ENCODE measurements at regions not wholly inside any gene's neighbourhood (a gene's known extent, or its start where the extent isn't known, plus 50 kb on each side); places are given as distances from the start of the nearest gene placed in this dataset.
A peak's percentile ranks its signal among the peaks of the same experiment; 100 is the strongest.
"Not testable (repeated sequence)": the region's sequence is repeated elsewhere in the genome, so short reads cannot be mapped to it uniquely, and the experiment has no call there.

GRCh38 chr12:41986513-41986912 lies 158.2 kb downstream of the GXYLT1 start:
- DNase-seq (ENCODE audit: extremely low read depth in 1 of 11, low read depth in 9 of 11, low spot score in 4 of 11) = not testable (repeated sequence)

GRCh38 chr12:41983856-41984255 lies 160.8 kb downstream of the GXYLT1 start:
- DNase-seq (ENCODE audit: extremely low read depth in 1 of 11, low read depth in 9 of 11, low spot score in 4 of 11) = no peak

- DNase-seq (ENCODE audit: extremely low read depth in 1 of 11, low read depth in 9 of 11, low spot score in 4 of 11) = no peak
Measured at GRCh38 chr12:41983394-41983793, 161.3 kb downstream of the GXYLT1 start.

- no peak for DNase-seq (ENCODE audit: extremely low read depth in 1 of 11, low read depth in 9 of 11, low spot score in 4 of 11)
Measured at GRCh38 chr12:41981758-41982157, 162.9 kb downstream of the GXYLT1 start.

- DNase-seq (ENCODE audit: extremely low read depth in 1 of 11, low read depth in 9 of 11, low spot score in 4 of 11) = no peak
Measured at GRCh38 chr12:41981013-41981412, 163.7 kb downstream of the GXYLT1 start.

GRCh38 chr12:41980390-41980789 lies 164.3 kb downstream of the GXYLT1 start:
- DNase-seq (ENCODE audit: extremely low read depth in 1 of 11, low read depth in 9 of 11, low spot score in 4 of 11) = no peak

- no peak for DNase-seq (ENCODE audit: extremely low read depth in 1 of 11, low read depth in 9 of 11, low spot score in 4 of 11)
Measured at GRCh38 chr12:41979574-41979973, 165.1 kb downstream of the GXYLT1 start.

- peak in 8 of 11 donors; percentile 41 to 76 (median 58) for DNase-seq (ENCODE audit: extremely low read depth in 1 of 11, low read depth in 9 of 11, low spot score in 4 of 11)
Measured at GRCh38 chr12:41972598-41972997, 172.1 kb downstream of the GXYLT1 start.

GRCh38 chr12:41972196-41972595 lies 172.5 kb downstream of the GXYLT1 start:
- DNase-seq (ENCODE audit: extremely low read depth in 1 of 11, low read depth in 9 of 11, low spot score in 4 of 11) = no peak

GRCh38 chr12:41970744-41971143 lies 173.9 kb downstream of the GXYLT1 start:
- DNase-seq (ENCODE audit: extremely low read depth in 1 of 11, low read depth in 9 of 11, low spot score in 4 of 11) = no peak

- DNase-seq (ENCODE audit: extremely low read depth in 1 of 11, low read depth in 9 of 11, low spot score in 4 of 11) = no peak
Measured at GRCh38 chr12:41968599-41968998, 176.1 kb downstream of the GXYLT1 start.

- DNase-seq (ENCODE audit: extremely low read depth in 1 of 11, low read depth in 9 of 11, low spot score in 4 of 11) = peak in 7 of 11 donors; percentile 35 to 59 (median 45)
Measured at GRCh38 chr12:41967668-41968500, 176.8 kb downstream of the GXYLT1 start.

GRCh38 chr12:41966916-41967315 lies 177.8 kb downstream of the GXYLT1 start:
- DNase-seq (ENCODE audit: extremely low read depth in 1 of 11, low read depth in 9 of 11, low spot score in 4 of 11) = no peak

- no peak for DNase-seq (ENCODE audit: extremely low read depth in 1 of 11, low read depth in 9 of 11, low spot score in 4 of 11)
Measured at GRCh38 chr12:41966001-41966400, 178.7 kb downstream of the GXYLT1 start.

- DNase-seq (ENCODE audit: extremely low read depth in 1 of 11, low read depth in 9 of 11, low spot score in 4 of 11) = no peak
Measured at GRCh38 chr12:41963398-41963797, 181.3 kb downstream of the GXYLT1 start.

- DNase-seq (ENCODE audit: extremely low read depth in 1 of 11, low read depth in 9 of 11, low spot score in 4 of 11) = no peak
Measured at GRCh38 chr12:41962171-41962572, 182.5 kb downstream of the GXYLT1 start.

GRCh38 chr12:41959271-41959670 lies 185.4 kb downstream of the GXYLT1 start:
- no peak for DNase-seq (ENCODE audit: extremely low read depth in 1 of 11, low read depth in 9 of 11, low spot score in 4 of 11)

- DNase-seq (ENCODE audit: extremely low read depth in 1 of 11, low read depth in 9 of 11, low spot score in 4 of 11) = no peak
Measured at GRCh38 chr12:41956353-41956752, 188.3 kb downstream of the GXYLT1 start.

GRCh38 chr12:41950455-41950854 lies 194.2 kb downstream of the GXYLT1 start:
- DNase-seq (ENCODE audit: extremely low read depth in 1 of 11, low read depth in 9 of 11, low spot score in 4 of 11) = no peak

GRCh38 chr12:41946106-41946505 lies 198.6 kb downstream of the GXYLT1 start:
- DNase-seq (ENCODE audit: extremely low read depth in 1 of 11, low read depth in 9 of 11, low spot score in 4 of 11) = no peak

- no peak for DNase-seq (ENCODE audit: extremely low read depth in 1 of 11, low read depth in 9 of 11, low spot score in 4 of 11)
Measured at GRCh38 chr12:41944216-41944615, 200.5 kb downstream of the GXYLT1 start.
